NCI-H2107 (cell line): ENCODE measurements at regions not wholly inside any gene's neighbourhood (a gene's known extent, or its start where the extent isn't known, plus 50 kb on each side); places are given as distances from the start of the nearest gene placed in this dataset.
A peak's percentile ranks its signal among the peaks of the same experiment; 100 is the strongest.

Experiments
- DNase-seq: peaks from one replicate; lab custom pipeline; 2025; lab: John Stamatoyannopoulos, UW

GRCh38 chr6:111987295-111987694 lies 66.6 kb upstream of the CCN6 start:
- DNase-seq, result no peak

- DNase-seq, result no peak
These were observed 65.0 kb upstream of the CCN6 start for GRCh38 chr6:111988926-111989325.

- no peak for DNase-seq
These were observed 64.2 kb upstream of the CCN6 start for GRCh38 chr6:111989743-111990142.

GRCh38 chr6:111990214-111990613 lies 63.7 kb upstream of the CCN6 start:
- DNase-seq, result no peak

- DNase-seq, result no peak
These were observed 61.1 kb upstream of the CCN6 start for GRCh38 chr6:111992851-111993250.

GRCh38 chr6:111993342-111993741 lies 60.6 kb upstream of the CCN6 start:
- DNase-seq, result peak; percentile 49

- no peak for DNase-seq
These were observed 59.1 kb upstream of the CCN6 start for GRCh38 chr6:111994791-111995190.

GRCh38 chr6:111995404-111995803 lies 58.5 kb upstream of the CCN6 start:
- DNase-seq, result no peak

- DNase-seq, result no peak
These were observed 57.6 kb upstream of the CCN6 start for GRCh38 chr6:111996144-111996865.

- peak; percentile 65 for DNase-seq
These were observed 56.6 kb upstream of the CCN6 start for GRCh38 chr6:111997078-111997852.

- no peak for DNase-seq
These were observed 56.1 kb upstream of the CCN6 start for GRCh38 chr6:111997853-111998208.

- DNase-seq, result no peak
These were observed 51.6 kb upstream of the CCN6 start for GRCh38 chr6:112002307-112002706.
